MG63 (cell line): ENCODE measurements at regions not wholly inside any gene's neighbourhood (a gene's known extent, or its start where the extent isn't known, plus 50 kb on each side); places are given as distances from the start of the nearest gene placed in this dataset.

Source experiments
- DNase-seq: peaks from one replicate; pipeline ENCODE4 v3.0.0-alpha.2; 2020
- H3K27me3 ChIP-seq: fragments of 250-450 bp; sonication (Bioruptor Pico); 2 replicates; pipeline ENCODE4 v1.5.1; 2020; ENCODE audit warnings: mild to moderate bottlenecking, moderate library complexity
- H3K36me3 ChIP-seq: fragments of 250-450 bp; sonication (Bioruptor Pico); 2 replicates; pipeline ENCODE4 v1.5.1; 2020; ENCODE audit warnings: mild to moderate bottlenecking, moderate library complexity
- H3K4me3 ChIP-seq: fragments of 250-450 bp; sonication (Bioruptor Pico); 2 replicates; pipeline ENCODE4 v1.5.1; 2020; ENCODE audit warnings: mild to moderate bottlenecking, moderate library complexity
- H3K9me3 ChIP-seq: fragments of 250-450 bp; sonication (Bioruptor Pico); 2 replicates; pipeline ENCODE4 v1.5.1; 2020; ENCODE audit warnings: mild to moderate bottlenecking, moderate library complexity

DNA sequence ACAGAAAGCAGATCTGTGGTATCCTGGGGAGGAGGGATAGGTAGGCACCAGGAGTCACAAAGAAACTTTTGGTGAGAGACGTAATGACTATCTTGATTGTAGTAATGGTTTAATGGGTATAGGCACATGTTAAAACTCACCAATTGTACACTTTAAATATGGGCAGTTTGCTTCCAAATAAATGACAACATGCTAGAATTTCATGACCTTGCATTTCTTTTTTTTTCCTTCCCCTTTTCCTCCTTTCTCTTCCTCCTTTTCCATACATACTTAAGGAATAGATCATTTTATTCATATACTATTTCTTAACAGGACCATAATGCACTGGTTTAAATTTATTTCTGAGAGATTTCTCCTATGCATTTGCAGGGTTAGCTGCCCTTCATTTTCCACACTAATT, 341.8 kb downstream of the TMEM182 start:
- no peaks in the 10 kb centered on the region for H3K9me3 ChIP-seq
- no peak for DNase-seq
- H3K4me3 ChIP-seq = no peak overlapping the region
- H3K27me3 ChIP-seq = no peaks in the 10 kb centered on the region
- H3K36me3 ChIP-seq = no peaks in the 10 kb centered on the region

- Histone ChIP-seq H3K4me3 (no peak overlapping the region), H3K36me3 (no peaks in the 10 kb centered on the region)
- no peak for DNase-seq
Observed at GRCh38 chr2:103119352-103119751, 357.5 kb downstream of the TMEM182 start.

DNA sequence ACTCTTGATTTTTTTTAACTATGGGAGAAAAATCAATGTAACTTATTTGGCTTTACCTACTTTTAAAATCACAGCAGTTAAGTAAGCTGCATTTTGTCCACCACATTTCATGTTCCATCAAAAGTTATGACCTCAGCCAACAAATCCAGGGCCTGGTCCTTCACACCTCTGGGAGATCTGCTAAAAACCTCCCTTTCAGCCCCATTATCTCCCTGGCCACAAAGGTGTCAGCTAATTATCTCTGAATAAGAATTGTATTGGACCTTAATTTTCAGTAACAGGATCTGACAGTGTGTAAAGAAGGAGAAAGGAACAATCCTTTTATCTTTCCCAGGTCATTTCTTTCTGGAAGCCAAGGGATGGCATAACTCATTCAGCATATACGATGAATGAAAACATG, 359.3 kb downstream of the TMEM182 start:
- Histone ChIP-seq H3K9me3 (no peaks in the 10 kb centered on the region), H3K27me3 (no peaks in the 10 kb centered on the region), H3K36me3 (no peaks in the 10 kb centered on the region), H3K4me3 (no peak overlapping the region)
- no peak for DNase-seq

More at GRCh38 chr2:103119352-103119751, 357.5 kb downstream of the TMEM182 start:
- no peaks in the 10 kb centered on the region for H3K27me3 ChIP-seq
- H3K9me3 ChIP-seq = no peaks in the 10 kb centered on the region

DNA sequence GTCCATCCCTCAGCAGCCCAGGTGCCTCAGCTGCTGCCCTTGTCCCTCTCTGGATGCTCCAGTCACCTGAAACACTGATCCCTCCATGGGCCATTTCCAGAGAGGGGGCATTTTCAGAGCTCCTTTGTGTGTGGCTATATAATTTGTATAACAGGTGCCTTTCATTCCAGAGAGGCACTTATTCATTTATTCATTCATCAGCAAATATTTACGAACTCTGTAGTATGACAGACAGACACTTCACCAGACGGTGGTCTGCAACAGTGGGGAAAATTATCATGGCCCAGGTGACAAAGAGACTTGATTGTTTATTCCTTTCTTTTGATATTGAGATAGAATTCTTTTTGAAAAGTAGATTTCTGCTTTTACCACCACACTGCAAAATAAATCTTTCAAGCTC, 361.7 kb downstream of the TMEM182 start:
- H3K27me3 ChIP-seq = no peaks in the 10 kb centered on the region
- DNase-seq = no peak
- H3K36me3 ChIP-seq = no peaks in the 10 kb centered on the region
- no peak overlapping the region for H3K4me3 ChIP-seq
- no peaks in the 10 kb centered on the region for H3K9me3 ChIP-seq

DNA sequence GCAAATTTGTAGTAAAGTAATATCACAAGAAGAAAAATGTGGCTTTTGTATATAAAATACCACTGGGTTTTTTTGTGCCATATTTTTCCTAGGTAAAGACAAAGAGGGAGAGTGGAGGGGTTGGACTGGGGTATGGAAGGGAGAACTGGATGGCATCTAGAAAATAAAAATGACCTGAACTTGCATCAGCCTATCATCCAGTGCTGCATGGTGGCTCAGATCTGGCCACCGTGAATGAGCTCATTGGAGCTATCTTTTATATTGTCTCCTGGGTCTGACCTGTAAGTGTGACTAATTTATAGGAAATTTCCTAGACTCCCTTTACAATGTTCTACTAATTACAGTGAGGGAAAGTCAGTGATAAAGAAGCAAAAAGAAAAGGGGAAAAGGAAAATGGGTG, 369.0 kb downstream of the TMEM182 start:
- H3K4me3 ChIP-seq = no peak overlapping the region
- DNase-seq = no peak
- H3K36me3 ChIP-seq = no peaks in the 10 kb centered on the region
- H3K9me3 ChIP-seq = no peaks in the 10 kb centered on the region
- H3K27me3 ChIP-seq = no peaks in the 10 kb centered on the region

GRCh38 chr2:103132536-103133217, 370.8 kb downstream of the TMEM182 start:
- no peaks in the 10 kb centered on the region for H3K36me3 ChIP-seq
- no peaks in the 10 kb centered on the region for H3K9me3 ChIP-seq
- DNase-seq = no peak
- no peaks in the 10 kb centered on the region for H3K27me3 ChIP-seq
- H3K4me3 ChIP-seq = no peak overlapping the region

DNA sequence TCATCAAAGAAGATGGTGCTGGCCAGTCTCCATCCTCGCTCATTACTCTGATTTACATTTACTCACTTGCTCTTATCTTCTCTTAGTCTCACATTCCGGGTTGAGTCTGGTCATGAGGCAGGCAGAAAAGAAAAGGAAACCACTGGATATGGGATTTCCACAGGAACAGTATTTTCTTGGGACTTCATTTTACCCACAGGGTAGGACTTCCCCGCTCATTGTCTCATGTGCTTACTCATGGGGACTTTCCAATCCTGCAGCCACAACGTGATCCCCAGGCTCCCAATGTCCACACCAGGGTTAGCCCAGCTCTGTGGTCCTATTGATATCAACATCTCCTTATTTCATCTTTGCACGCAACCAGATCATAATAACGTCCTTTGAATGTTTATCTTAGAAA, 373.8 kb downstream of the TMEM182 start:
- DNase-seq = no peak
- no peak overlapping the region for H3K4me3 ChIP-seq
- no peaks in the 10 kb centered on the region for H3K36me3 ChIP-seq
- no peaks in the 10 kb centered on the region for H3K9me3 ChIP-seq
- no peaks in the 10 kb centered on the region for H3K27me3 ChIP-seq

GRCh38 chr2:103138123-103138901, 376.5 kb downstream of the TMEM182 start:
- Histone ChIP-seq H3K9me3 (no peaks in the 10 kb centered on the region), H3K27me3 (no peaks in the 10 kb centered on the region), H3K4me3 (no peak overlapping the region), H3K36me3 (no peaks in the 10 kb centered on the region)
- no peak for DNase-seq

GRCh38 chr2:103139628-103140268, 377.9 kb downstream of the TMEM182 start:
- no peak for DNase-seq
- Histone ChIP-seq H3K4me3 (no peak overlapping the region), H3K9me3 (no peaks in the 10 kb centered on the region), H3K36me3 (no peaks in the 10 kb centered on the region), H3K27me3 (no peaks in the 10 kb centered on the region)

DNA sequence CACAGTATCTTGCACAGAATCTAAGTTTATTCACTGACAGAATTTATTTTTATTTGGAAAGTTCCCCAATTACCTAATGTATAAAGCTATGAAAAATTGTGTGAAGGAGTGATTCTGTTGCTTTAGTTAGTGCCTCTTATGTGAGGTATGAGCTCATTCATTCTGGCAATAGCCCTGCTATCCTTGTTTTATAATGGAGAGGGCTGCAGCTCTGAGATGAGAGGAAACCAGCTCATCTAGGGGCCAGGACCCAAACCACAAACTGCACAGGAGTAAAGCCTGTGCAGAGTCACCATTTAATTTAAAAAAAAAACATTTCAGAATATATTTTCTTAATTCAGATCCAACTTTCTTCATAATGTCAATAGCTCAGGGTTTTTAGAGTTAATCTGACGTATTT, 383.0 kb downstream of the TMEM182 start:
- Histone ChIP-seq H3K4me3 (no peak overlapping the region), H3K9me3 (no peaks in the 10 kb centered on the region), H3K36me3 (no peaks in the 10 kb centered on the region), H3K27me3 (no peaks in the 10 kb centered on the region)
- peak; percentile 35 for DNase-seq

- no peaks in the 10 kb centered on the region for H3K9me3 ChIP-seq
- H3K36me3 ChIP-seq = no peaks in the 10 kb centered on the region
- no peak overlapping the region for H3K4me3 ChIP-seq
- no peak for DNase-seq
- no peaks in the 10 kb centered on the region for H3K27me3 ChIP-seq
Observed at GRCh38 chr2:103145739-103146138, 383.9 kb downstream of the TMEM182 start.

DNA sequence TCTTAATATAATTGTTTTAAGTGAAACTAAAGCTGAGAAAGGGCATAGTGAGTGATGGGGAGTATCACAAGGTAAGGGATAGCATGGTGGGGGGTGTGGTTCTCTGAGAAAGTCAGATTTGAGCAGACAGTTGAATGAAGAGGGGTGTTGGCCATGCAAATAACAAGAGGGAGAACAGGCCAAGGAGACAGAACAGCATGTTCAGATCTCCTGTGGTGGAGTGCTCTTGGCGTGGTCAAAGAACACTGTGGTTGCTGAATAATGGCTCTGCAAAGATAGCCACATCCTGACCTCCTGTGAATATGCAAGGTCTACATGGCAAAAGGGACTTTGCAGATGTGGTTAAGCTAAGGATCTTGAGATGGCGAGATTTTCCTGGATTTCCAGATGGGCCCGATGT, 389.2 kb downstream of the TMEM182 start:
- no peak overlapping the region for H3K4me3 ChIP-seq
- no peaks in the 10 kb centered on the region for H3K27me3 ChIP-seq
- no peaks in the 10 kb centered on the region for H3K36me3 ChIP-seq
- H3K9me3 ChIP-seq = no peaks in the 10 kb centered on the region
- DNase-seq = no peak

DNA sequence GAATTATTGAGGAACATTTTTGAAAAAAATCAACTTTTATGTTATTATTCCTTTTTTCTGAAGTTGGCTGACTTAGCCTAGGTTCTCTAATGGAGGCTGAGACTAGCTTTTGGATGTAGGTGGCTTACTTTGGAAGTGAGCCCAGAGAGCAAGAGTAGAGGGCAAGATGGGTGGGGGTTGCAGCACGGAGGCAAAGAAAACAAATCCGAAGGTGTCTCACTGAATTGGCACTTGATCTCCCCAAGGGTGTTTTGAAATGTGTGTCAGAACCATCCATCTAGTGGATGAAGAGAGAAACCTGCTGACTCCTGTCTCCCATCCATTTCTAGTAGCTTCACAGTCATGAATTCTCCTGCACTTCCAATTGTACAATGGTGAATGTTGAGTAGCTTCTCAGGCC, 390.7 kb downstream of the TMEM182 start:
- DNase-seq = no peak
- H3K36me3 ChIP-seq = no peaks in the 10 kb centered on the region
- H3K9me3 ChIP-seq = no peaks in the 10 kb centered on the region
- H3K4me3 ChIP-seq = no peak overlapping the region
- H3K27me3 ChIP-seq = no peaks in the 10 kb centered on the region

- Histone ChIP-seq H3K36me3 (no peaks in the 10 kb centered on the region), H3K4me3 (no peak overlapping the region), H3K27me3 (no peaks in the 10 kb centered on the region), H3K9me3 (no peaks in the 10 kb centered on the region)
- peak; percentile 15 for DNase-seq
Observed at GRCh38 chr2:103153580-103154284, 391.9 kb downstream of the TMEM182 start.

- Histone ChIP-seq H3K27me3 (no peaks in the 10 kb centered on the region), H3K4me3 (no peak overlapping the region), H3K9me3 (no peaks in the 10 kb centered on the region), H3K36me3 (no peaks in the 10 kb centered on the region)
- DNase-seq = no peak
Observed at GRCh38 chr2:103155308-103155707, 393.5 kb downstream of the TMEM182 start.

DNA sequence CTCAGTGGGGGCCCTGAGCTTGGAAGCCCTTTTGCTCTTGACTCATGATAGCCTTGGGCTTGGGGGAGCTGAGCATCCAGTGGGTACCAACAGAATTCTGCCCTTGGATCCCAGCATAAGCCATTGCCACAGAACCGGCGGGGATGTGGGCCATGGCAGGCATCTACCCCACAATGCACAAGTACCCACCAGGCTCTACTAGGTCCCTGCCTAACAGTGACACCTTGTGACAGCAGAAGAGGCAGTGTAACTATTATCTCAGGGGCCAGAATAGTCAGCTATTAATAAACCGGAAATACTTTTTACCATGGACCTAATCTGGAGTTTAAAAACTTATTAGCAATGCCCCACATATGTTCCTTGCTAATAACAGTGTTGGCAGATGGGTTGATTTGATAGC, 397.2 kb downstream of the TMEM182 start:
- no peak for DNase-seq
- no peak overlapping the region for H3K4me3 ChIP-seq
- no peaks in the 10 kb centered on the region for H3K27me3 ChIP-seq
- no peaks in the 10 kb centered on the region for H3K9me3 ChIP-seq
- H3K36me3 ChIP-seq = no peaks in the 10 kb centered on the region
